Right lobe of liver (tissue), 6 donors: ENCODE measurements at regions not wholly inside any gene's neighbourhood (a gene's known extent, or its start where the extent isn't known, plus 50 kb on each side); places are given as distances from the start of the nearest gene placed in this dataset.
A peak's percentile ranks its signal among the peaks of the same experiment; 100 is the strongest.

Experiments used
- ATAC-seq, 4 donors: fragments of 200-7000 bp; cut with Tn5 transposase; one replicate each; pipeline ENCODE4 v1.9.1; 2020; ENCODE audit warnings: mild to moderate bottlenecking in 4 of 4, moderate library complexity in 4 of 4
- DNase-seq, 3 donors: peaks; one replicate each; pipeline ENCODE4 v3.0.0-alpha.2; 2020
- H3K27ac ChIP-seq, 3 donors: fragments of 200-600 bp; one replicate each; pipeline ENCODE4 v1.8.0; 2022
- H3K27me3 ChIP-seq, 2 donors: fragments of 200-600 bp; one replicate each; pipeline ENCODE4 v1.8.0; 2022
- H3K36me3 ChIP-seq, 4 donors: fragments of 200-600 bp; sonication (generic) in 1 of 4; one replicate each; pipeline versions ENCODE4 v1.5.1 to v1.8.0; 2017 to 2022; ENCODE audit warnings: control low read depth in 1 of 4
- H3K4me1 ChIP-seq, 4 donors: fragments of 200-600 bp; sonication (generic) in 1 of 4; one replicate each; pipeline versions ENCODE4 v1.5.1 to v1.8.0; 2017 to 2022; ENCODE audit warnings: control low read depth in 1 of 4
- H3K4me3 ChIP-seq, 3 donors: fragments of 200-600 bp; one replicate each; pipeline ENCODE4 v1.8.0; 2022
- H3K9me3 ChIP-seq, 4 donors: fragments of 200-600 bp; sonication (generic) in 1 of 4; one replicate each; pipeline versions ENCODE4 v1.5.1 to v1.8.0; 2017 to 2022; ENCODE audit warnings: control low read depth in 1 of 4
- POLR2A ChIP-seq: fragments of 450-650 bp; IDR thresholded peaks from one replicate; pipeline ENCODE4 v1.6.1; 2017; ENCODE audit warnings: antibody characterized with exemption, mild to moderate bottlenecking
- WGBS: methylation state at CpG from one replicate; pipeline ENCODE4 v1.1.6; 2018; ENCODE audit warnings: low coverage, low lambda C conversion rate; ENCODE audit not compliant: insufficient coverage; ENCODE audit errors: missing lambda C conversion rate; 5-methylcytosine and 5-hydroxymethylcytosine counted together
- intact Hi-C, 2 donors: fragments of 100-400 bp; cut with DNase I; formaldehyde crosslinking; loops; one replicate each; pipeline versions ENCODE4 v1.11.2 to v1.14.1; 2022
- TF ChIP-seq, protein P1 (sequence below), 4 donors: fragments of 200-600 bp in 3 of 4; fragments of 450-650 bp in 1 of 4; IDR thresholded peaks; one replicate each; pipeline versions ENCODE4 v1.5.1 to v1.8.0; 2016 to 2022; ENCODE audit warnings: antibody characterized with exemption in 4 of 4, mild to moderate bottlenecking in 2 of 4
- donor health status: DM: no; HTN: yes; CAD: no.
- donor health status: DM: no; HTN: no; CAD: no.
- donor health status: DM: no; HTN: no; CAD: no.
- donor health status: DM: no; HTN: yes; CAD: no.
- donor health status: DM: no; HTN: yes; CAD: no.

DNA sequence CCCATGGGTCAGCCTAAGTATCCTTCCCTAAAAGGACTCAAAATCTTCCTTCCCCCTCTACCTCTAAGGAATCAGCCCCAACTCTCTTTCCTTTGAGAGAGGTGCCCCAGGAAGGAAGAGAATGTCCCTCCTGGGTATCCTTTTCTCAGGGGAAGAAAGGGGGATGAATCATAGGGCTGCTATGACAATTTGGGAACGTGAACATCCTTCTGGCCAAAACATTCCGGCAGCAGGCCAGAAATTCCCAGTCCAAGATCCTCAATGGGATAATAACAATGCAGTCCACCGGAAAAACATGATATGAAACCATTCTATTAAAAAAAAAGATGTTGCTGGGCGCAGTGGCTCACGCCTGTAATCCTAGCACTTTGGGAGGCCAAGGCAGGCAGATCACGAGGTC is 50.8 kb upstream of the CACNA2D3 start:
- Histone ChIP-seq H3K27me3 (no peaks in the 10 kb centered on the region), H3K4me3 (no peak overlapping the region), H3K4me1 (peaks cover 0 to under 1% (median 0%) of the 10 kb centered on the region in 4 donors), H3K9me3 (no peaks in the 10 kb centered on the region), H3K36me3 (no peaks in the 10 kb centered on the region), H3K27ac (no peak overlapping the region)
- DNase-seq (no peak), ATAC-seq (no peak)
- 61% methylated on average over 2 of the region's 6 CpGs for WGBS
- intact Hi-C loops: no loop called here
- no peak for TF ChIP-seq POLR2A
- TF ChIP-seq, protein P1, sequence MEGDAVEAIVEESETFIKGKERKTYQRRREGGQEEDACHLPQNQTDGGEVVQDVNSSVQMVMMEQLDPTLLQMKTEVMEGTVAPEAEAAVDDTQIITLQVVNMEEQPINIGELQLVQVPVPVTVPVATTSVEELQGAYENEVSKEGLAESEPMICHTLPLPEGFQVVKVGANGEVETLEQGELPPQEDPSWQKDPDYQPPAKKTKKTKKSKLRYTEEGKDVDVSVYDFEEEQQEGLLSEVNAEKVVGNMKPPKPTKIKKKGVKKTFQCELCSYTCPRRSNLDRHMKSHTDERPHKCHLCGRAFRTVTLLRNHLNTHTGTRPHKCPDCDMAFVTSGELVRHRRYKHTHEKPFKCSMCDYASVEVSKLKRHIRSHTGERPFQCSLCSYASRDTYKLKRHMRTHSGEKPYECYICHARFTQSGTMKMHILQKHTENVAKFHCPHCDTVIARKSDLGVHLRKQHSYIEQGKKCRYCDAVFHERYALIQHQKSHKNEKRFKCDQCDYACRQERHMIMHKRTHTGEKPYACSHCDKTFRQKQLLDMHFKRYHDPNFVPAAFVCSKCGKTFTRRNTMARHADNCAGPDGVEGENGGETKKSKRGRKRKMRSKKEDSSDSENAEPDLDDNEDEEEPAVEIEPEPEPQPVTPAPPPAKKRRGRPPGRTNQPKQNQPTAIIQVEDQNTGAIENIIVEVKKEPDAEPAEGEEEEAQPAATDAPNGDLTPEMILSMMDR (IDR thresholded peaks at IDR 0.05): no peak

- Histone ChIP-seq H3K9me3 (no peaks in the 10 kb centered on the region), H3K4me1 (peaks cover 0 to 7% (median 1%) of the 10 kb centered on the region in 4 donors), H3K27me3 (no peaks in the 10 kb centered on the region), H3K4me3 (no peak overlapping the region), H3K36me3 (no peaks in the 10 kb centered on the region), H3K27ac (no peak overlapping the region)
- WGBS: 81% methylated on average over 2 of the region's 2 CpGs
- intact Hi-C loops: no loop called here
- no peak for DNase-seq
- ATAC-seq: no peak
- no peak for TF ChIP-seq POLR2A
- TF ChIP-seq, protein P1 (IDR thresholded peaks at IDR 0.05): no peak
These were observed 52.4 kb upstream of the CACNA2D3 start for GRCh38 chr3:54069961-54070360.

DNA sequence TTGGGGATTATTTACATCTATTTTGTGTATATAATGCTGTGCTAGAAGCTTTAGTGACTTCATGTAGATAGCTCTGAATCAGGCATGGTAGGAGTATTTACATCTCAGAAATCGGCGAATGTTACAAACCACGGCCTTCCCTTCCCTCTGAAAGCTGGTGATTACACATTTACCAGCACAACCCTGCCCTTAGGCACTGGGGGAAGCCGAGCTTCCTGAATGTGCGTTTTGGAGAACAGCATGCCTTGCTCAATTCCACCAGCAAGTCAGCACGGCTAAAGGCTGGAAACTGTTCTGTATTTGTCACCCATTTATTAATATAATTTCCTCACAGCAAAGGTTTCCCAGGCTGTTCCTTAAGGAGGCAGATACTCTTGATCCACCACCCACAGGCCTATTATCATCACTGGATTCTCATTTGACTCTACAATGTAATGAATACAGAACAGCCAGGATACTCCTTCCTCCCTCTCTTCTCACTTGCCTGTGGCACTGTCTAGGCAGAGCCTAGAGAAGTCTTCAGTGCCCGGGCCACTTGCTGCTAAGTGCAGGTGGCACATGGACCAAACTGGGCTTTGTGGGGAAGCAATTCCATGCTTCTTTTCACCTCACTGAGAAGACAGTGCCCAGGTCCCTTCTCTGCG is 55.2 kb upstream of the CACNA2D3 start:
- DNase-seq (no peak), ATAC-seq (peak in 3 of 4 donors; percentile 39 to 89 (median 78))
- Histone ChIP-seq H3K27me3 (no peaks in the 10 kb centered on the region), H3K4me1 (peaks cover 0 to 10% (median 1%) of the 10 kb centered on the region in 4 donors), H3K4me3 (no peak overlapping the region), H3K27ac (no peak overlapping the region), H3K9me3 (no peaks in the 10 kb centered on the region), H3K36me3 (no peaks in the 10 kb centered on the region)
- TF ChIP-seq, protein P1 (IDR thresholded peaks at IDR 0.05): no peak
- no peak for TF ChIP-seq POLR2A
- 38% methylated on average over 7 of the region's 8 CpGs for WGBS
- intact Hi-C loops: no loop called here

DNA sequence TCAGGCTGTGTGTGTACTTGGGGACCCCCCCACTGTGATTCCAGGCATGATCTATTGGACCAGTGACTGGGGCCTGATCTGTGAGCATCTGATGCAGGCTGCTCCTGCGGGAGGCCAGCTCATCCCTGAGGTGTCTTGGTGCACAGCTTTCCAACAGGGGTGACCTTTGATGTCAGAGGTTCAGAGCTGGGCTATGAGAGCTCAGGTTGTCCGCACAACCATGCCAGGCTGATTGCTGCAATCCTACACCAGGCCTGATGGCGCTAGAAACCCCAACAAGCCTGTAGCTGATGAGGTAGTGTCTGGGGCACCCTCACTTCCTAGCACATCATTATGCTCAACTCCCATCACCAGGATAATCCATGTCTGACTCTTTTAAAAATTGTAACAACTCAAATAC is 56.1 kb upstream of the CACNA2D3 start:
- TF ChIP-seq POLR2A: no peak
- TF ChIP-seq, protein P1 (IDR thresholded peaks at IDR 0.05): no peak
- peak in 1 of 4 donors; percentile 54 for ATAC-seq

More for the DNA sequence above, 56.1 kb upstream of the CACNA2D3 start:
- DNase-seq: no peak
- intact Hi-C loops: no loop called here
- WGBS: 71% methylated on average over 2 of the region's 3 CpGs
- no peak overlapping the region for H3K27ac ChIP-seq
- H3K4me3 ChIP-seq: no peak overlapping the region
- H3K36me3 ChIP-seq: no peaks in the 10 kb centered on the region
- H3K4me1 ChIP-seq: peaks cover 0 to 10% (median 1%) of the 10 kb centered on the region in 4 donors
- H3K9me3 ChIP-seq: no peaks in the 10 kb centered on the region
- no peaks in the 10 kb centered on the region for H3K27me3 ChIP-seq
